ENCODE measurements at regions not wholly inside any gene's neighbourhood (a gene's known extent, or its start where the extent isn't known, plus 50 kb on each side); places are given as distances from the start of the nearest gene placed in this dataset.

DNA sequence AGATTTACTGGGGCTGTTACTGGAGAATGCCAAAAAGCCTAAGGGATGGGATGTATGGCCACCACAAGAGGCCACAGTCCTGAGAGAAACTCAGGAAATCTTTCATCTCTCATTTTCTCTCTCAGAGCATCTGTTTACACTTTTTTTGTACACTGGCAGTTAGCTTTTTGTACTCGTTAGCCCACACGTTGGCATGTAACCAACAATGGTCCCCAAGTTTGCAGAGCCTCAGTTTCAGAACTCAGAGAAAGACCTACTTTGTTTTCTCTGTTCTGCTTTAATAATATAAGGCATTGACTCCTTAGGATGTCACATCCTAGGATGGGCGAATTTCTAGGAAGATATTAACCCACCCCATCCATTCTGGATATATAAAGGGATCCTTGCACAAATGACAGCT lies 183.5 kb downstream of the SUCNR1 start:
- no TSS peak for BruUV-seq (replicated peaks)
- intact Hi-C loops (cut with micrococcal nuclease), result no loop called here
- no peak overlapping the region for H3K4me2 ChIP-seq (ENCODE audit: low read length)
- ChIA-PET RAD21 (ENCODE audit: low non-redundant PET in 1 of 2, low total read pairs in 2 of 2, uncharacterized antibody in 2 of 2, unreplicated experiment in 2 of 2) (no interaction called here), CTCF (no interaction called here), POLR2A (no interaction called here)
- H3K9me3 ChIP-seq (ENCODE audit: control insufficient read depth in 1 of 2, insufficient read depth in 1 of 2, low read depth in 1 of 2, low read length in 2 of 2), result no peaks in the 10 kb centered on the region
- H3K9ac ChIP-seq (ENCODE audit: low read length), result no peak overlapping the region
- ATAC-seq (no peak), DNase-seq (ENCODE audit: low read depth, low spot score) (no peak)
- no peak for TF ChIP-seq CBX3 (IDR thresholded peaks at IDR 0.05; ENCODE audit: low read depth)
- TF ChIP-seq RAD21 (IDR thresholded peaks at IDR 0.05; ENCODE audit: low read depth), result no peak
- TF ChIP-seq SP1 (IDR thresholded peaks at IDR 0.05; ENCODE audit: low read depth), result no peak
- TF ChIP-seq, protein P1, sequence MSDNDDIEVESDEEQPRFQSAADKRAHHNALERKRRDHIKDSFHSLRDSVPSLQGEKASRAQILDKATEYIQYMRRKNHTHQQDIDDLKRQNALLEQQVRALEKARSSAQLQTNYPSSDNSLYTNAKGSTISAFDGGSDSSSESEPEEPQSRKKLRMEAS (IDR thresholded peaks at IDR 0.05), result no peak
- TF ChIP-seq FOSL1 (IDR thresholded peaks at IDR 0.05; ENCODE audit: low read depth), result no peak
- TF ChIP-seq EGR1 (IDR thresholded peaks at IDR 0.05; ENCODE audit: low read depth), result no peak
- TF ChIP-seq, protein P2, sequence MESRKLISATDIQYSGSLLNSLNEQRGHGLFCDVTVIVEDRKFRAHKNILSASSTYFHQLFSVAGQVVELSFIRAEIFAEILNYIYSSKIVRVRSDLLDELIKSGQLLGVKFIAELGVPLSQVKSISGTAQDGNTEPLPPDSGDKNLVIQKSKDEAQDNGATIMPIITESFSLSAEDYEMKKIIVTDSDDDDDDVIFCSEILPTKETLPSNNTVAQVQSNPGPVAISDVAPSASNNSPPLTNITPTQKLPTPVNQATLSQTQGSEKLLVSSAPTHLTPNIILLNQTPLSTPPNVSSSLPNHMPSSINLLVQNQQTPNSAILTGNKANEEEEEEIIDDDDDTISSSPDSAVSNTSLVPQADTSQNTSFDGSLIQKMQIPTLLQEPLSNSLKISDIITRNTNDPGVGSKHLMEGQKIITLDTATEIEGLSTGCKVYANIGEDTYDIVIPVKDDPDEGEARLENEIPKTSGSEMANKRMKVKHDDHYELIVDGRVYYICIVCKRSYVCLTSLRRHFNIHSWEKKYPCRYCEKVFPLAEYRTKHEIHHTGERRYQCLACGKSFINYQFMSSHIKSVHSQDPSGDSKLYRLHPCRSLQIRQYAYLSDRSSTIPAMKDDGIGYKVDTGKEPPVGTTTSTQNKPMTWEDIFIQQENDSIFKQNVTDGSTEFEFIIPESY (IDR thresholded peaks at IDR 0.05; ENCODE audit: extremely low read depth, insufficient replicate concordance, low read length), result no peak
- TF ChIP-seq ZNF274 (IDR thresholded peaks at IDR 0.05; ENCODE audit: low read depth, low read length), result no peak
- TF ChIP-seq, protein P3, sequence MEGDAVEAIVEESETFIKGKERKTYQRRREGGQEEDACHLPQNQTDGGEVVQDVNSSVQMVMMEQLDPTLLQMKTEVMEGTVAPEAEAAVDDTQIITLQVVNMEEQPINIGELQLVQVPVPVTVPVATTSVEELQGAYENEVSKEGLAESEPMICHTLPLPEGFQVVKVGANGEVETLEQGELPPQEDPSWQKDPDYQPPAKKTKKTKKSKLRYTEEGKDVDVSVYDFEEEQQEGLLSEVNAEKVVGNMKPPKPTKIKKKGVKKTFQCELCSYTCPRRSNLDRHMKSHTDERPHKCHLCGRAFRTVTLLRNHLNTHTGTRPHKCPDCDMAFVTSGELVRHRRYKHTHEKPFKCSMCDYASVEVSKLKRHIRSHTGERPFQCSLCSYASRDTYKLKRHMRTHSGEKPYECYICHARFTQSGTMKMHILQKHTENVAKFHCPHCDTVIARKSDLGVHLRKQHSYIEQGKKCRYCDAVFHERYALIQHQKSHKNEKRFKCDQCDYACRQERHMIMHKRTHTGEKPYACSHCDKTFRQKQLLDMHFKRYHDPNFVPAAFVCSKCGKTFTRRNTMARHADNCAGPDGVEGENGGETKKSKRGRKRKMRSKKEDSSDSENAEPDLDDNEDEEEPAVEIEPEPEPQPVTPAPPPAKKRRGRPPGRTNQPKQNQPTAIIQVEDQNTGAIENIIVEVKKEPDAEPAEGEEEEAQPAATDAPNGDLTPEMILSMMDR (IDR thresholded peaks at IDR 0.05 in 2 of 3, conservative IDR thresholded peaks at IDR 0.05 in 1 of 3; ENCODE audit: borderline replicate concordance in 1 of 3, insufficient read depth in 1 of 3, low read depth in 2 of 3, low read length in 2 of 3), result no peak
- TF ChIP-seq POLR2A (IDR thresholded peaks at IDR 0.05; ENCODE audit: borderline replicate concordance, extremely low read depth, insufficient read depth, insufficient read length), result no peak
- TF ChIP-seq SIN3A (IDR thresholded peaks at IDR 0.05; ENCODE audit: low read depth), result no peak
- no peak overlapping the region for H3K4me3 ChIP-seq (replicated peaks in 1 of 2; ENCODE audit: low read depth in 1 of 2, low read length in 2 of 2)
- no peaks in the 10 kb centered on the region for H3K79me2 ChIP-seq (ENCODE audit: insufficient read depth, low read length)
- no peak overlapping the region for H3K27ac ChIP-seq (ENCODE audit: low read depth, low read length)
- no peaks in the 10 kb centered on the region for H3K4me1 ChIP-seq (ENCODE audit: control insufficient read depth in 1 of 2, insufficient read depth in 2 of 2, low read length in 2 of 2)
- no peaks in the 10 kb centered on the region for H3K27me3 ChIP-seq (ENCODE audit: insufficient read depth, low read length)
- no peak overlapping the region for H2AFZ ChIP-seq (ENCODE audit: low read depth, low read length, poor library complexity, severe bottlenecking)
- no peaks in the 10 kb centered on the region for H3K36me3 ChIP-seq (ENCODE audit: control insufficient read depth in 1 of 2, insufficient read depth in 2 of 2, low read length in 2 of 2)
- H3K9me2 ChIP-seq (ENCODE audit: insufficient read depth), result no peaks in the 10 kb centered on the region
- no peaks in the 10 kb centered on the region for H4K20me1 ChIP-seq (ENCODE audit: insufficient read depth)

All from HCT116 (cell line).